Fibroblast of peridontal ligament (primary cell): ENCODE measurements at regions not wholly inside any gene's neighbourhood (a gene's known extent, or its start where the extent isn't known, plus 50 kb on each side); places are given as distances from the start of the nearest gene placed in this dataset.

Experiments used
- DNase-seq: peaks from one replicate; pipeline ENCODE4 v3.0.0-alpha.2; 2010; ENCODE audit errors: extremely low read depth

DNA sequence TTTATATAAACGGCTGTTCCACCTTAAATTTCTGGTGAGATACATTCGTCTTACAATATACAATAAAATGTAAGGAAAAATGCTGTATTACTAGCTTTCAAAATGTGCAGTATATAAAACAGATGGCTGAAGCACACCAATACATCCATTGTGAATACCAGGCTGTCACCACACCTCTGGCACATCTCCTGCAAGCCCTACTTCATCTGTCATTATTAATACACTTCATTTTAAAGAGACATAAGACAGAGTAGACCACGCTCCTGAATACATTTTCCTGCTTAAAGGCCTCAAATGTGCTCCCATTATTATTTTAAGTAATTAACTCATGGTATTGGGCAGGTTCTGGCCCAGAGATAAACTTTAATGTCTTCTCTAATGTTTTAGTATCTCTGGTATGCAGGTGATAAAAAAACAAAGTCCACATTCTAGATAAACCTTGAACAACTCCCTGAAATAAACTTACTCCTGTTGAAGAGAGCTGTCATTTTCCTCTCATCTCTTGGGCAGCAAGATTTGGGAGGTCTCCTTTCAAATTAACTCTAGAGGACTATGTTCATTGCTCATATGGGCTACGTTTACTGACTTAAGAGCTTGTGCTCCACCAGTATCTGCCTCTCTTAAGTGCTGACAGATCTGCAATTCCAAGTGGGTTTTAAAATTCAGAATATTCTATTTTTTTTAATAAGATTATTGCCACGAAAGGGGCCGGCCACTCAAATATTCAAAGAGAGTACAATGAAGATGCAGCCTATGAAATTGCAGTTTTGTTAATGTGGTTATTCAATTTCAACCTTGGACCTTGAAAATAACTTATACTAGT, 396.5 kb upstream of the SEMA3D start:
- no peak for DNase-seq

GRCh38 chr7:85573844-85574243, 387.0 kb upstream of the SEMA3D start:
- no peak for DNase-seq

GRCh38 chr7:85573346-85573745, 386.5 kb upstream of the SEMA3D start:
- DNase-seq, result no peak

DNA sequence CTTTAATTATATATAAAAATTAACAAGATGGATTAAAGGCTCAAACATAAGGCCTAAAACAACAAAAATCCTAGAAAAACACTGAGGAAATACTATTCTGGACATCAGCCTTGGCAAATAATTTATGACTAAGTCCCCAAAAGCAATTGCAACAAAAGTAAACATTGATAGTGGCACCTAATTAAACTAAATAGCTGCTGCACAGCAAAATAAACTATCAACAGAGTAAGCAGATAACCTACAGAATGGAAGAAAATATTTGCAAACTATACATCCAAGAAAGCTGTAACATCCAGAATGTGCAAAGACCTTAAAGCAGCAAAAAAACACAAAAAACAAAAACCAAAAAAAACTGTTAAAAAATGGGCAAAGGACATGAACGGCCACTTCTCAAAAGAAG, 384.0 kb upstream of the SEMA3D start:
- no peak for DNase-seq

- DNase-seq, result peak; percentile 25
Observed at GRCh38 chr7:85567983-85568382, 381.1 kb upstream of the SEMA3D start.

DNA sequence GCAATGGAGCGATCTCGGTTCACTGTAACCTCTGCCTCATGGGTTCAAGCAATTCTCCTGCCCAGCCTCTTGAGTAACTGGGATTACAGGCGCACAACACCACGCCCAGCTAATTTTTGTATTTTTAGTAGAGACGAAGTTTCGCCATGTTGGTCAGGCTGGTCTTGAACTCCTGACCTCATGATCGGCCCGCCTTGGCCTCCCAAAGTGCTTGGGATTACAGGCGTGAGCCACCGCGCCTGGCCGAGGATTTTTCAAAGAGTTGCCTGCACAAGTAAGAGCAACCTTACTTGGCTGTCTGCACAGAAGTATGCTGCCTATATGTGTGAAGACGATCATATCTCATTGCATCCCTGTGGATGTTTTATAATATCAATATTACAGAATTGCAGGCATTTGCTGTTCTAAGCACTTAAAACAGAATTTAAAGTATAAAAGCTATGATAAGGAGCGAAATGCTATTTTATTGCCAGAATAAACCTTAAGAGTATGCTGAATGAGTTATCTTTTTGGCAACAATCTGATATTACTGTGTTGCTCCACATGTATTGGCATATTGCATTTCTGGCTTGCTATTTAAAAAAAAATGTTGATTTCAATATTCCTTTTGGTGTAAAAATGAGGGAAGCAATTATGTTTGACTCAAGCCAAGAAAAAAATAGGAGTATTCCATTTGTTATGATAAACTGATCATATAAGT, 379.4 kb upstream of the SEMA3D start:
- peak; percentile 11 for DNase-seq

- DNase-seq, result no peak
Observed at GRCh38 chr7:85565276-85565675, 378.4 kb upstream of the SEMA3D start.

DNA sequence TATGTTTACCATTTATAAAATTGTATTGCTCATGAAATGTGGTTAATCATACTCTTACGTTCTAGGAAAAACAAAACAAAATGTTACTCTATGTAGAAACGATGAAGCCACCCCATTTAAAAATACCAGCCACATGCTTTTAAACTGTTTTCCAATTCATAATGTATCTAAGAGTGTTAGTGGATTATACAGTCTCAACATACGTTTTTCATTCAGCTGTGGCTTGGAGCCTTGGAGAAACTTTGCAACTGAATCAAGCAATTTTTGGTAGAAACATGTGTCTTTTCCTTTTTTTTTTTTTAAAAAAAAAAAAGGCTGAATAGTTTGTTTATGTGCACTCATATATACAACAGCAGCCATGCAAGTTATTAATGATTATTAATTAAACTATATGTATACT, 378.0 kb upstream of the SEMA3D start:
- DNase-seq, result peak; percentile 68

GRCh38 chr7:85561706-85562105, 374.9 kb upstream of the SEMA3D start:
- no peak for DNase-seq

DNA sequence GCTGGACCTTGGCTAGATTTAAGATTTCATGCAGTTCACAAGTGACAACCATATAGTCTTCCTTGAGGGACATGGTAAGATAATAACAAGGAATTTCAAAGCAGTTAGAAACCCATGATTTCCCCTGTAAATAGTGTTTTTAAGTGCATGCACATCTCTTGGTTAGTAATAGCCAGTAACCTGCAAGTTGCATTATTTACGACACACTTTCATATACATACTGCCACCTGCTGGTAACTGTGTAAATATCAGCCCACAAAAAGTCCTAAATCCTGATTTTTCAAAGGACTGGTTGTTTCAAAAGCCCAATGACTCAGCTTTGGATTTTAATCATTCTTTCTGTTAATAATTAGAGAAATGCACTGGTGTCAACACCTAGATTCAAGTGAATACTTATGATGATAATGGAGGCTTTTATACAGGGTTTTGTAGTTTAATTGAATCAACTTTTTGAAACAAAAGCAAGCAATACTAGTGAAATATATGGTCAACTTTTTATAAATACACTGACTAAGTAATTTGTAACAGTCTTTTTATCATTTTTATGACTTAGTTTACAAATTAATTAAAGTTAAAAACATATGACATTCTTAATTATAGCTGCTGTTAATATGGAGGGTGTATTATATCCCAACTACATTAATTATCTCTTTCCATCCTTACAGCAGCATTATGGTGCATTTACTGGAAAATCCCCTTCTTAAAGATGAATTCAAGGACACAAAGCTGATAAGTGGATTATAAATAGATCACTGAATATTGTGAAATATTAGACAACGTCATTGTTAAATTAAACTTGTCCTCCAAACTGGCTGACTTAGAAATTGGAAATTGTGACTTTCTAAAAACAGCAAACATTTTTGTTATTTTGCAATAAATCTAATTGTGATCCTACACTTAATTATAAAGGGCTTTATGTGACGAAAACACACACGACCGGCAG, 367.7 kb upstream of the SEMA3D start:
- peak; percentile 90 for DNase-seq

DNA sequence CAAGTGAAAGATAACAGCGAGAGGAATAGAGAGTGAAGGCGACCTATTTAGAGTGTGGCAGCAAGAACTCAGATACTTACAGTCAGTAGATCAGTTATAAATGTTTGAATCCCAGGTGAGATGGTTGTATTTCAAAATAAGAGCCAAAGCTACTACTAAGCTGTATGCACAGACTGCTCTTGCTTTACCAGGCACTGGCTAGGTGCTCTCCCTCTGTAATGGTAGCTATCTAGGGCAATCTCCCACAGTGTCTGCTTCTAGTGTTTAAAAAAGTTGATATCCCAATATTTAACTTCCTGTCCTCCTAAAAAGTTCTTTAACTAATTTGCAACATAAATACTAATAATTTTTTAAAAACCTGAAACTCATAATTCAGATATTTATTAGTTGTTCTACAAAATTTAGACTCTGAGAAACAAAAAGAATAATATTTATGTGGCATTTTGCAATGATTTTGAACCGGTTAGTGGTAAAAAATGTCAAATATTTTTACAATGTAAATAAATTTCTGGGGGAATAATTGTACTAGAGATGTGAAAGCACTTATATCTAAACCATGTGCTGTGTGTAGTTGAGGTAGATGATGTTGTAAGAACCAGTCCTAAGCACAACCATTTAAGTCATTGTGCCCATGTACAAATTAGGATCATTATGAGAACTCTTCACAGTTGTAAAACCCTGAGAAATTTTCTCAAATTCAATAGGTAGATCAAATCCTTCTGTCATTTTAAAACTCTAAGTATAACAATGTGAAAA, 349.3 kb upstream of the SEMA3D start:
- peak; percentile 53 for DNase-seq

DNA sequence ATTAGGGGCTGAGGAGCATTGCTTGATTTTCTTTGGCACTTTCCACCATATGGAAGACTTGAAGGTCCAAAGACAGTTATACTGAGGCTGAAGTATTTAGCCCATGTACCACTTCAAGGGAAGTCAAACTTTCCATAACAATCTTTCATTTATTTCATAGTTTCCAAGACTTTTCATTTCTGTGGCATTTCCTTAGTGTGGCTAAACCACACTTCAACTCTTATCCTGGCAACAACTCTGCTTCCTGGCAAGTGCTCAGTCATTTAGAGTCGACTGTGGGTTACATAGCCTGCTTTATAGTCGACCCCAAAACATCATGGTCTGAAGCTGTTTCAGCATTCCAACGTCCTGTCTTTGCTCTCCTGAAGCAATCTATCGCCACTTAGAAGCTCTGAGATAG, 343.0 kb upstream of the SEMA3D start:
- peak; percentile 84 for DNase-seq

DNA sequence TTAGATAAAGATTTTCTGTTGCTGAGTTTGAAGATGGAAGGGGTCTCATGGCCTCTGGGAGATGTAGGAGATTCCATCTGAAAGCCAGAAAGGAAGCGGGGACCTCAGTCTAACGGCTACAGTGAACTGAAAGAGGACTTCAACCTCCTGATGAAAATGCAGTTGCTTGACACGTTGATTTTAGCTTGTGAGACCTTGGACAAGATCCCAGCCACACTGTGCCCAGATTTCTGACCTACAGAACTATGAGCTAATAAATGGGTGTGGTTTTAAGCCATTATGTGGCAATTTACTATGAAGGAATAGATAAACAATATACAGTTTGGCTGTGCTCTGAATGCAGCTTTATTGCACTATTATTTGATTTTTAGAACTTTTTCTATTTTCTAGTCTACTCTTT, 342.3 kb upstream of the SEMA3D start:
- peak; percentile 56 for DNase-seq

- DNase-seq, result peak; percentile 44
Observed at GRCh38 chr7:85528581-85528980, 341.7 kb upstream of the SEMA3D start.

DNA sequence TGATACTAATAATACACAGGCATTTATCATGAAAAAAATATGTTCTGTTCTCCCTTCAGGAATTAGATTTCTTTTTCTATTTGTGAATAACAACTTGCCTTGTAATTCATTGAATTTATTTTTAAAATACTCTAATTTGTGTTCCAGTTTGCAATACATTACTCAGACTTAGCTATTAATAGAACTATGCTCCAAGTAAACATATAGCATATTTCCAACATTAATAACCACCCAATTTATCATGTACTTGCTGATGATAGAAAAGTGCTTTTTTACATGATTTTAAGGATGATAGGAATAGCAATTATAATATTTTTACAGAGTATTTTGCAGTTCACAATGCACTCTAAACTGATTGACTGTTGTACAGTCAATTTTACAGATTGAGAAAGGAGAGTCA, 338.8 kb upstream of the SEMA3D start:
- no peak for DNase-seq

- DNase-seq, result no peak
Observed at GRCh38 chr7:85522070-85522469, 335.2 kb upstream of the SEMA3D start.

- peak; percentile 87 for DNase-seq
Observed at GRCh38 chr7:85521108-85521694, 334.3 kb upstream of the SEMA3D start.

- no peak for DNase-seq
Observed at GRCh38 chr7:85520175-85520574, 333.3 kb upstream of the SEMA3D start.

GRCh38 chr7:85516675-85517074, 329.8 kb upstream of the SEMA3D start:
- peak; percentile 64 for DNase-seq

- no peak for DNase-seq
Observed at GRCh38 chr7:85512790-85513189, 325.9 kb upstream of the SEMA3D start.

GRCh38 chr7:85510287-85510686, 323.4 kb upstream of the SEMA3D start:
- no peak for DNase-seq
